ENCODE measurements at regions not wholly inside any gene's neighbourhood (a gene's known extent, or its start where the extent isn't known, plus 50 kb on each side); places are given as distances from the start of the nearest gene placed in this dataset.

- Histone ChIP-seq H3K27me3 (ENCODE audit: insufficient read depth, low read depth, severe bottlenecking) (no peaks in the 10 kb centered on the region), H3K27ac (no peak overlapping the region), H3K9me3 (ENCODE audit: severe bottlenecking) (no peaks in the 10 kb centered on the region), H3K36me3 (no peaks in the 10 kb centered on the region), H3K4me3 (ENCODE audit: low read depth, low read length) (no peak overlapping the region)
- no peak for DNase-seq
- no peak for TF ChIP-seq CTCF (IDR thresholded peaks at IDR 0.05; ENCODE audit: low read depth, low read length)
Observed at GRCh38 chr21:15285556-15285955, 220.8 kb upstream of the NRIP1 start.

- Histone ChIP-seq H3K27ac (no peak overlapping the region), H3K27me3 (ENCODE audit: insufficient read depth, low read depth, severe bottlenecking) (no peaks in the 10 kb centered on the region), H3K4me3 (ENCODE audit: low read depth, low read length) (no peak overlapping the region), H3K36me3 (no peaks in the 10 kb centered on the region), H3K9me3 (ENCODE audit: severe bottlenecking) (no peaks in the 10 kb centered on the region)
- no peak for DNase-seq
- TF ChIP-seq CTCF (IDR thresholded peaks at IDR 0.05; ENCODE audit: low read depth, low read length) = no peak
Observed at GRCh38 chr21:15289246-15289645, 224.4 kb upstream of the NRIP1 start.

GRCh38 chr21:15289896-15290841 lies 225.4 kb upstream of the NRIP1 start:
- H3K27me3 ChIP-seq (ENCODE audit: insufficient read depth, low read depth, severe bottlenecking) = no peaks in the 10 kb centered on the region
- no peak for DNase-seq
- H3K36me3 ChIP-seq = no peaks in the 10 kb centered on the region
- H3K9me3 ChIP-seq (ENCODE audit: severe bottlenecking) = no peaks in the 10 kb centered on the region
- TF ChIP-seq CTCF (IDR thresholded peaks at IDR 0.05; ENCODE audit: low read depth, low read length) = no peak
- H3K4me3 ChIP-seq (ENCODE audit: low read depth, low read length) = no peak overlapping the region
- H3K27ac ChIP-seq = no peak overlapping the region

DNA sequence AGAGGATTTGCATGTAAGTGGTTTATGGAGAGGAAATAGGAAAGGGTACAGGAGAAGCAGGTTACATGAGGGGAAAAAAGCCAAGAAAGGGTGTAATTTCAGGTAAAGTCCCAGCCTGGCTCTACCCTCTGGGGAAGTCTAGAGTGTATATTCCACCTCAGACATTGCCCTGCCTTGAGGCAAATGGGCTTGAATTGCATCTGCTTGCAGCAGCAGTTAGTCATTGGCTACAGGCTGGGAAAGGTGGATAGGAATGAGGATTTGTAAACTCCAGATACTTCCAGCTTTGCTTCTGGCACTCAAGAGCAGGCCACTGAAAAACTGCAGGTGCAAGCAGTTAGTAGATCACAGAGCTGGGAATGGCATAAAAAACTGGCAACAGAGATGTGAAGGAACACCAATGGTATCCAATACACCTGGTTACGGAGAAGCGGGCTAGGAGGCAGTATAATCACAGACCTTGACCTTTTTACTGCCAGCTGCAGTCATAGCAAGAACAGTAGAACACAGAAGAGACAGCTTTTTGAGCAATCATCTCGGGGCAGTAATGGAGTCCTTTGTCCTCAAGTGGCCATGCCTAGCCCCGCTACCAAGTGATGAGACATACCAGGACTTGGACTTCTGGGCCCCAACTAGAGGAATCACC lies 226.9 kb upstream of the NRIP1 start:
- H3K4me3 ChIP-seq (ENCODE audit: low read depth, low read length) = no peak overlapping the region
- H3K36me3 ChIP-seq = no peaks in the 10 kb centered on the region
- no peak overlapping the region for H3K27ac ChIP-seq
- no peak for TF ChIP-seq CTCF (IDR thresholded peaks at IDR 0.05; ENCODE audit: low read depth, low read length)
- H3K27me3 ChIP-seq (ENCODE audit: insufficient read depth, low read depth, severe bottlenecking) = no peaks in the 10 kb centered on the region
- DNase-seq = no peak
- no peaks in the 10 kb centered on the region for H3K9me3 ChIP-seq (ENCODE audit: severe bottlenecking)

DNA sequence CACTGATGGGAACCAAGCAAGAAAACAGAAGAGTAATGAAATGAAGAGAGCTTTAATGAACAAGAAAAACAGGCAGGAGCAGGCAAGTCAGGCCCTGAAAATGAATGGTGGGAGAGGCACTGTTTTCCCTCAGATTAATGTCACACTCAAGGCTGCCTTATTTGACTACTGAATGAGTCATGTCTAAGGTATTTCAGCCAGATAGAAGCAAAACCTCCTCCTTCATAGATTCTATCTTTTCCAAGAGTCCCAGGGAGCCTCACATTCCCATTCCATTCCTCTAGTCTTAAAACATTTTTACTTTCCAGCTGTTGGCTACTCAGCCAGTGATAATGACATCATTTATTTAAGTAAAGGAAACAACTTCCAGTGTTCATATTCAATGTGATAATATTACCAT lies 228.4 kb upstream of the NRIP1 start:
- Histone ChIP-seq H3K9me3 (ENCODE audit: severe bottlenecking) (no peaks in the 10 kb centered on the region), H3K27me3 (ENCODE audit: insufficient read depth, low read depth, severe bottlenecking) (no peaks in the 10 kb centered on the region), H3K36me3 (no peaks in the 10 kb centered on the region), H3K4me3 (ENCODE audit: low read depth, low read length) (no peak overlapping the region), H3K27ac (no peak overlapping the region)
- TF ChIP-seq CTCF (IDR thresholded peaks at IDR 0.05; ENCODE audit: low read depth, low read length) = no peak
- no peak for DNase-seq

Measured in WERI-Rb-1 (cell line).